Mesendoderm (in vitro differentiated cells): ENCODE measurements at regions not wholly inside any gene's neighbourhood (a gene's known extent, or its start where the extent isn't known, plus 50 kb on each side); places are given as distances from the start of the nearest gene placed in this dataset.
"Not testable (repeated sequence)": the region's sequence is repeated elsewhere in the genome, so short reads cannot be mapped to it uniquely, and the experiment has no call there.

Source experiments
- DNase-seq: peaks from one replicate; pipeline ENCODE4 v3.0.0; 2013
- H2AK5ac ChIP-seq: 2 replicates; pipeline ENCODE4 v1.6.1; 2013; ENCODE audit warnings: low read length, inconsistent platforms
- H2BK120ac ChIP-seq: 2 replicates; pipeline ENCODE4 v1.6.1; 2013; ENCODE audit warnings: low read depth, mild to moderate bottlenecking, low read length, moderate library complexity, mixed read lengths
- H2BK15ac ChIP-seq: replicated peaks from 2 replicates; pipeline ENCODE4 v1.6.1; 2013; ENCODE audit warnings: low read depth, mild to moderate bottlenecking, moderate library complexity
- H2BK5ac ChIP-seq: 2 replicates; pipeline ENCODE4 v1.6.1; 2013; ENCODE audit warnings: low read length, inconsistent platforms
- H3K18ac ChIP-seq: 2 replicates; pipeline ENCODE4 v1.6.1; 2013; ENCODE audit warnings: mild to moderate bottlenecking, low read length, mixed read lengths
- H3K23ac ChIP-seq: one replicate; pipeline ENCODE4 v1.6.1; 2013; ENCODE audit warnings: low read length
- H3K27ac ChIP-seq: 2 replicates; pipeline ENCODE4 v1.5.1; 2013; ENCODE audit warnings: low read depth, mild to moderate bottlenecking, inconsistent platforms, low read length, moderate library complexity
- H3K27me3 ChIP-seq: 2 replicates; pipeline ENCODE4 v1.6.1; 2013; ENCODE audit warnings: low read length, control low read depth, mild to moderate bottlenecking, inconsistent platforms; ENCODE audit not compliant: insufficient read depth, poor library complexity
- H3K36me3 ChIP-seq: 2 replicates; pipeline ENCODE4 v1.6.1; 2013; ENCODE audit warnings: low read length, inconsistent platforms; ENCODE audit not compliant: control insufficient read depth, insufficient read depth
- H3K4ac ChIP-seq: one replicate; pipeline ENCODE4 v1.6.1; 2013; ENCODE audit warnings: low read depth, mild to moderate bottlenecking, low read length, moderate library complexity
- H3K4me1 ChIP-seq: 2 replicates; pipeline ENCODE4 v1.6.1; 2013; ENCODE audit warnings: low read depth, low read length, inconsistent platforms; ENCODE audit not compliant: control insufficient read depth
- H3K4me2 ChIP-seq: 2 replicates; pipeline ENCODE4 v1.6.1; 2013; ENCODE audit warnings: low read length
- H3K4me3 ChIP-seq: 2 replicates; pipeline ENCODE4 v1.5.1; 2013; ENCODE audit warnings: mild to moderate bottlenecking, low read length
- H3K56ac ChIP-seq: one replicate; pipeline ENCODE4 v1.6.1; 2013; ENCODE audit warnings: low read length
- H3K79me1 ChIP-seq: 2 replicates; pipeline ENCODE4 v1.6.1; 2013; ENCODE audit warnings: low read length, inconsistent platforms
- H3K79me2 ChIP-seq: 2 replicates; pipeline ENCODE4 v1.6.1; 2013; ENCODE audit warnings: mild to moderate bottlenecking, low read length; ENCODE audit not compliant: control insufficient read depth, insufficient read depth
- H3K9ac ChIP-seq: 2 replicates; pipeline ENCODE4 v1.6.1; 2013; ENCODE audit warnings: low read length, inconsistent platforms
- H4K5ac ChIP-seq: one replicate; pipeline ENCODE4 v1.6.1; 2013; ENCODE audit warnings: low read length
- H4K8ac ChIP-seq: one replicate; pipeline ENCODE4 v1.6.1; 2013; ENCODE audit warnings: low read depth, mild to moderate bottlenecking, control low read depth, low read length, moderate library complexity
- WGBS: extraction: QIAGEN DNeasy Blood & Tissue Kit; methylation state at CpG from one replicate; pipeline ENCODE4 v1.1.7; 2013; ENCODE audit warnings: low lambda C conversion rate, missing lambda C conversion rate; ENCODE audit not compliant: insufficient coverage; ENCODE audit errors: extremely low coverage; 5-methylcytosine and 5-hydroxymethylcytosine counted together

DNA sequence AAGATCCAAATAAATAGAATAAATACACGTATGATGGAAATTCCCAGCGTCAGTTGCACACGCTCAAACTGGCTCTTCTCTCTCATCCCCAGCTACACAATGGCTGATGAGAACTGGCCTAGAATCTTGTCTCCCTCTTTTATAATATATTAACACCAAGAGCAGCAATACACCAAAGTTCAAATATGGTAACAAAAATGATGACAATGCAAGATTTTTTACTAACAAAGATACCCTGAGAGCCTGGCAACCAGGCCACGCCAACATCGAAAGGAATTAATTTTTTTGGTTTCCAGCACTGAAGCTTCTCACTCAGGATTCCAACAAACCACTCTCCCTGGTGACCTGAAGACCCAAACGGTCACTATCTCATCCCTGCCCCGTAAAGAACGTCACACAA is 302.7 kb upstream of the ID2 start:
- Histone ChIP-seq H2AK5ac (no peak overlapping the region), H3K79me2 (no peaks in the 10 kb centered on the region), H3K27ac (no peak overlapping the region), H3K56ac (no peak overlapping the region), H3K9ac (no peak overlapping the region), H3K4me3 (no peak overlapping the region), H3K4me2 (no peak overlapping the region), H2BK5ac (no peak overlapping the region), H3K4ac (no peak overlapping the region), H3K18ac (no peak overlapping the region), H4K5ac (no peak overlapping the region), H4K8ac (no peak overlapping the region), H2BK15ac (no peak overlapping the region), H3K36me3 (no peaks in the 10 kb centered on the region), H2BK120ac (no peak overlapping the region), H3K79me1 (no peaks in the 10 kb centered on the region), H3K23ac (no peak overlapping the region), H3K27me3 (no peaks in the 10 kb centered on the region), H3K4me1 (no peaks in the 10 kb centered on the region)
- WGBS: no CpG with 5 or more reads among the region's 8 CpGs
- no peak for DNase-seq

DNA sequence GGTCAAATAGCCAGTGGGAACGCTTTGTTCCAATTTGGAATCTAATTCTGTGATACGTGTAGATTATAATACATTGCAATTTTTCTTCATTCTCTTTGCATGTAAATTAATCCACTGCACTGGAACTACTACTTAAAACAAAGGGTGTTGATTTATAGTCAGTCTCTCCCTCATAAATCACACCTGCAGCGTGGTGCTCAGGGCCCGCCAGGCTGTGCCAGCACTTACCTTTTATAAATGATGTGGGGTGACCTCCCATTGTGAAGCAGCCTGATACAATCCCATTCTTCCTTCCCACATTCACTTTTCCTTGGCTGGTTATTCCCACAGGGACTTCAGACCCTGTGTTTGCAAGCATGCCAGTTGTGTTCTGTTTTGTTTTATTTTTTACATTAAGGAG is 302.3 kb upstream of the ID2 start:
- Histone ChIP-seq H3K18ac (no peak overlapping the region), H2BK15ac (no peak overlapping the region), H3K9ac (no peak overlapping the region), H2BK5ac (no peak overlapping the region), H3K79me2 (no peaks in the 10 kb centered on the region), H3K23ac (no peak overlapping the region), H4K8ac (no peak overlapping the region), H4K5ac (no peak overlapping the region), H3K4me3 (no peak overlapping the region), H3K4ac (no peak overlapping the region), H3K27me3 (no peaks in the 10 kb centered on the region), H3K56ac (no peak overlapping the region), H3K79me1 (no peaks in the 10 kb centered on the region), H3K36me3 (no peaks in the 10 kb centered on the region), H2AK5ac (no peak overlapping the region), H2BK120ac (no peak overlapping the region), H3K4me2 (no peak overlapping the region), H3K4me1 (no peaks in the 10 kb centered on the region), H3K27ac (no peak overlapping the region)
- DNase-seq: no peak
- no CpG with 5 or more reads among the region's 4 CpGs for WGBS

DNA sequence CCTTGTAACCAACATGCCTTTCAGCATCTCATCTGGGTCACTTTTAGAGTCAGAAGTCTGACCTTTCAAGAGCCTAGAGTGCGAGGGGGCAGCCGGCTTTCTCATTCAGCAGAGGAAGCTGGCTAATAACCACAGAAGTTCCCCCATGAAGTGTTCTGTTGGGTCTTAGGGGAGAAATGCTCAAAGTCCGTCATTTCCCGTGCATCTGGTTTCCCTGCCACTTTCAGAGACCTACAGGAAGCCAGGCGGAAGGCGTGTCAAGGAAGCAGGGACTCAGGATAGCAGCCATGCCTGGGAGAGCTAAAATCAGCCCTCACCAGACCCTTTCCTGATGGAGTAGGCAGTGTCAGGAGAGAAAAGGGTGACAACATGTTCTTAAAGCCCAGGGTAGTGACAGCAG is 301.8 kb upstream of the ID2 start:
- Histone ChIP-seq H3K79me1 (no peaks in the 10 kb centered on the region), H3K4ac (no peak overlapping the region), H3K79me2 (no peaks in the 10 kb centered on the region), H3K4me1 (no peaks in the 10 kb centered on the region), H3K23ac (no peak overlapping the region), H2AK5ac (no peak overlapping the region), H3K36me3 (no peaks in the 10 kb centered on the region), H3K18ac (no peak overlapping the region), H3K4me3 (no peak overlapping the region), H2BK5ac (no peak overlapping the region), H3K27ac (no peak overlapping the region), H3K27me3 (no peaks in the 10 kb centered on the region), H2BK15ac (no peak overlapping the region), H4K5ac (no peak overlapping the region), H3K9ac (no peak overlapping the region), H2BK120ac (no peak overlapping the region), H4K8ac (no peak overlapping the region), H3K4me2 (no peak overlapping the region), H3K56ac (no peak overlapping the region)
- no peak for DNase-seq
- WGBS: no CpG with 5 or more reads among the region's 6 CpGs

DNA sequence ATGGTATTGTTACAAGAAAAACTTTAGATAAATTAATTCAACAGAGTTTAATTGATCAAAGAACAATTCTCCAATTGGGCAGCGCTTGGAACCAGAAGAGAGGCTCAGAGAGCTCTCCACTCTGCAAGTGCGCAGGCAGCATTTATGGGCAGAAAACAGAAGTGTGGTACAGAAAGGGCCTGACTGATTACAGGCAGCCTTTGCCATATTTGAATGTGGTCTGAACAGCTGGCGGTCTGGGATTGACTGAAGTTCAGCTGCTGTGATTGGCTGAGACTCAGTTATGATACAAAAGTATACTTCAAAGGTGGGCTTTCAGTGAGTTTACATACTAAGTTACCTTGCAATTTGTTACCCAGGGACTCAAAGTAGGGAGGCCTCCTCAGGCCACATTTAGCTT is 301.3 kb upstream of the ID2 start:
- Histone ChIP-seq H2BK120ac (no peak overlapping the region), H3K18ac (no peak overlapping the region), H3K79me1 (no peaks in the 10 kb centered on the region), H4K5ac (no peak overlapping the region), H3K4me2 (no peak overlapping the region), H2AK5ac (no peak overlapping the region), H2BK15ac (no peak overlapping the region), H3K4me3 (no peak overlapping the region), H4K8ac (no peak overlapping the region), H3K4ac (no peak overlapping the region), H3K9ac (no peak overlapping the region), H3K4me1 (no peaks in the 10 kb centered on the region), H2BK5ac (no peak overlapping the region), H3K23ac (no peak overlapping the region), H3K27ac (no peak overlapping the region), H3K79me2 (no peaks in the 10 kb centered on the region), H3K36me3 (no peaks in the 10 kb centered on the region), H3K27me3 (no peaks in the 10 kb centered on the region), H3K56ac (no peak overlapping the region)
- WGBS: no CpG with 5 or more reads among the region's 3 CpGs
- no peak for DNase-seq

DNA sequence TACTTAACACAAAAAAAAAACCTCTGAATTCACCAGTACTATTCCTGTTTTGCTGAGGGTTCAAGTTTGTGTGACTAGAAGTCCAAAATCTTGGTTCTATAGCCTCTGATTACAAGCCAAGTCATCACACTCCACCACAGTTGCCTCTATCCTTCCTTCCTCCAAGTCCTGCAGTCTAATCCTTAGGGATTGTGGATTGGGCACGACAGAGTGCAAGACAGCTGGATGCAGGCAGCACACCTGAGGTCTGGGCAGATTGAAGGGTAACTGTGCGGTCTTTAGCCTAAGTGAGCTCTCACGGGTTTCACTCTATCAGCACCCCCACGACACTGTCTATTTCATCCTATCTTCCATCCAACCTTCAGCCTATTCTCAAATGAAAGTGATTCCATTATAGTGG is 299.4 kb upstream of the ID2 start:
- Histone ChIP-seq H2BK15ac (no peak overlapping the region), H2BK120ac (no peak overlapping the region), H3K27ac (no peak overlapping the region), H3K79me1 (no peaks in the 10 kb centered on the region), H3K27me3 (no peaks in the 10 kb centered on the region), H4K8ac (no peak overlapping the region), H3K4me1 (no peaks in the 10 kb centered on the region), H3K23ac (no peak overlapping the region), H3K36me3 (no peaks in the 10 kb centered on the region), H3K9ac (no peak overlapping the region), H3K4me3 (no peak overlapping the region), H3K4ac (no peak overlapping the region), H2BK5ac (no peak overlapping the region), H4K5ac (no peak overlapping the region), H3K79me2 (no peaks in the 10 kb centered on the region), H2AK5ac (no peak overlapping the region), H3K4me2 (no peak overlapping the region), H3K56ac (no peak overlapping the region), H3K18ac (no peak overlapping the region)
- peak; percentile 31 for DNase-seq
- WGBS: no CpG with 5 or more reads among the region's 4 CpGs

DNA sequence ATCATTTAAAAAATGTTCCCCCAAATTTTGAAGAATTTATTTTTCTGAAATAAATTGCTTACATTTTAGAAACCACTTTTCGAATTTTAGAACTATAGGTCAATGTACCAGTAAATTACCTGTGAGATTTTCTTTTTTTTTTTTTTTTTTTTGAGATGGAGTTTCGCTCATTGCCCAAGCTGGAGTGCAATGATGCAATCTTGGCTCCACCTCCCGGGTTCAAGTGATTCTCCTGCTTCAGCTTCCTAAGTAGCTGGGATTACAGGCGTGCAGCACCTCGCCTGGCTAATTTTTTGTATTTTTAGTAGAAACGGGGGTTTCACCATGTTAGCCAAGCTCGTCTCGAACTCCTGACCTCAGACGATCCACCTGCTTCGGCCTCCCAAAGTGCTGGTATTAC is 295.1 kb upstream of the ID2 start:
- H3K4me1 ChIP-seq, H3K23ac ChIP-seq, H3K56ac ChIP-seq, H4K5ac ChIP-seq, H3K4me2 ChIP-seq, H3K18ac ChIP-seq, H3K4me3 ChIP-seq, DNase-seq, H2BK15ac ChIP-seq, H2BK120ac ChIP-seq, H3K27me3 ChIP-seq, H3K36me3 ChIP-seq, H2BK5ac ChIP-seq, H2AK5ac ChIP-seq, H3K79me2 ChIP-seq, H3K4ac ChIP-seq, H3K79me1 ChIP-seq, H3K27ac ChIP-seq, H4K8ac ChIP-seq, H3K9ac ChIP-seq: not testable (repeated sequence)
- no CpG with 5 or more reads among the region's 10 CpGs for whole genome bisulfite sequencing
